ENCODE measurements at regions not wholly inside any gene's neighbourhood (a gene's known extent, or its start where the extent isn't known, plus 50 kb on each side); places are given as distances from the start of the nearest gene placed in this dataset.

- no peak for DNase-seq
Measured at GRCh38 chr14:104373855-104374717, 205.5 kb upstream of the C14orf180 start.

GRCh38 chr14:104374718-104375080 lies 204.9 kb upstream of the C14orf180 start:
- DNase-seq: no peak

GRCh38 chr14:104375551-104376201 lies 203.9 kb upstream of the C14orf180 start:
- no peak for DNase-seq

- DNase-seq: no peak
Measured at GRCh38 chr14:104376202-104377140, 203.1 kb upstream of the C14orf180 start.

GRCh38 chr14:104377256-104377655 lies 202.3 kb upstream of the C14orf180 start:
- no peak for DNase-seq

- no peak for DNase-seq
Measured at GRCh38 chr14:104378698-104379113, 200.9 kb upstream of the C14orf180 start.

GRCh38 chr14:104382361-104383087 lies 197.0 kb upstream of the C14orf180 start:
- no peak for DNase-seq

- DNase-seq: no peak
Measured at GRCh38 chr14:104383088-104383995, 196.2 kb upstream of the C14orf180 start.

- DNase-seq: no peak
Measured at GRCh38 chr14:104383996-104384775, 195.4 kb upstream of the C14orf180 start.

- no peak for DNase-seq
Measured at GRCh38 chr14:104384776-104385071, 194.8 kb upstream of the C14orf180 start.

GRCh38 chr14:104385111-104385510 lies 194.5 kb upstream of the C14orf180 start:
- no peak for DNase-seq

- no peak for DNase-seq
Measured at GRCh38 chr14:104385531-104386101, 193.9 kb upstream of the C14orf180 start.

GRCh38 chr14:104386151-104386841 lies 193.3 kb upstream of the C14orf180 start:
- DNase-seq: no peak

GRCh38 chr14:104387022-104388010 lies 192.2 kb upstream of the C14orf180 start:
- DNase-seq: no peak

GRCh38 chr14:104388011-104388521 lies 191.5 kb upstream of the C14orf180 start:
- DNase-seq: no peak

- DNase-seq: no peak
Measured at GRCh38 chr14:104388541-104389325, 190.8 kb upstream of the C14orf180 start.

All from activated CD4-positive, alpha-beta T cell treated with anti-CD3 and anti-CD28 coated beads for 48 hours (primary cell).